ENCODE measurements at regions not wholly inside any gene's neighbourhood (a gene's known extent, or its start where the extent isn't known, plus 50 kb on each side); places are given as distances from the start of the nearest gene placed in this dataset.
"Not testable (repeated sequence)": the region's sequence is repeated elsewhere in the genome, so short reads cannot be mapped to it uniquely, and the experiment has no call there.

DNA sequence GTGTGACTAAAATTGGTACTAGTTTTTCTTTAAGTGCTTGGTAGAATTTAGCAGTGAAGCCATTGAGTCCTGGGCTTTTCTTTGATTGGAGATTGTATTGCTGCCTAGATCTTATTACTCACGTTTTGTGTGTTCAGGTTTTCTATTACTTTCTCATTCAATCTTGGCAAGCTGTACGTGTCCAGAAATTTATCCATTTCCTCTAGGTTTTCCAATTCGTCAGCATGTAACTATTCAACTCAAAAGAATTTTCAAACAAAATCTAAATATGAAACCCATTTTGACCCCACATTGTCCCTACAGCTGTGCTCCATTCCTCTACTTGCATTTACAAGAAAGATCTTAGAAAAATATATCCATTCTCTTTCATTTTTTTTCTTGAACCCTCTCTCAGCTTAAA, 1613.4 kb upstream of the SEL1L start:
- no peak for DNase-seq

DNA sequence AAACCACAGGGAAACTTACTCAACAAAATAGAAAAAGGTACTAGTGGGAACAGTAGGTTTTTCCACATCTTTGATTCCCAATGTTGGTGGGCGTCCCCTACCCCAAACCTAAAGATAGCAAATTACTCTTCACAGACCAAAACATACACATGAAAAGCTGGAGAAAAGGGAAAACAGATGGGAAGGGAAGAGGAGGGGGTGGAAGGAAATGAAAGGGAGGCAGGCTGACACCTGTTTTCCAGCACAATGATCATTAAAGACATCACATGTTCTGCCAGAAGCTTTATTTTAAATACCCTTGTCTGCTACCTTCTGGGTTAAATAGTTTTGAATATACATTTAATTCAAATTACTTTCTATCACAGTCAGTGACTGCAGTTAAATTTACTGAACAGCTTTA, 1617.9 kb upstream of the SEL1L start:
- DNase-seq, result no peak

GRCh38 chr14:83153081-83153480, 1619.4 kb upstream of the SEL1L start:
- no peak for DNase-seq

DNA sequence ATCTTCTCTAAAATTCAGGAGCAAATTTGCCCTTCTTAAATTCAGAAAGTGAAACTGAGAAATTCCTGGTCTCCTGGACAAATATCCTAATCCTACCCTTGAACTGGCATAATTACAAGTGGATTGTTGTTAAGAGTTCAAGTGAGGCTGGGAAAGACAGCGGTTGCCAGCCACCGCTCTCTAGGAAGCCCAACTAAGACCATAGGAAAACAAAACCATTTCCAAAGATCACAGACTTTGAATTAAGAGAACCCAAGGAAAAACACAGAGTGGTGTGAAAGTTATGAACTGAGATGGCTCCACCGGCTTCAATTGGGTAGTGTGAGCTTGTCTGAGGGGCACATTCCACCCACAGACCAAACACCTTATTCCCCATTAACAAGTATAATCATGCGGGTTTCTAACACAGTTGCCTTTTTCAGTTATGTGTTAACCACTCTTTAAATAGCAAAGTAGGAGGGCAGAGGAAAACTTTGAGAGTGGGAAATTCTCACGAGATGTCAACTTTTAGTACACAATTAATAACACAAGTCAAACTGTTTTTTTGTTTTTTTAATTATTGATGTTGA, 1628.8 kb upstream of the SEL1L start:
- no peak for DNase-seq

GRCh38 chr14:83163016-83163415, 1629.4 kb upstream of the SEL1L start:
- no peak for DNase-seq

DNA sequence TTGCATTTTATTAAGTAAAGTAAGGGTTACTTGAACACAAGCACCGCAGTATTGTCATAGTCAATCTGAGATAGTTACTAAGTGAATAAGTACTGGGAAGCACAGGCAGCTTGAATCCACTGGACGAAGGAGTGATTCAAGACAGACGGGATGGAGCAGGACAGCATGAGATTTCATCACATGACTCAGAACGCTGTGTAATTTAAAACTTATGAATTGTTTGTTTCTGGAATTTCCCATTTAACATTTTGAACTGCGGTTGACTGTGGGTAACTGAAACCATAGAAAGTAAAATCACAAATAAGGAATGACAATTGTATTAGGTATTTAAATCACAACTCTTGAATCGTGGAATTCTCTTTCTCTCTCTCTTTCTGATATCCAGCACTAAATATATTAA, 1630.4 kb upstream of the SEL1L start:
- DNase-seq, result no peak

DNA sequence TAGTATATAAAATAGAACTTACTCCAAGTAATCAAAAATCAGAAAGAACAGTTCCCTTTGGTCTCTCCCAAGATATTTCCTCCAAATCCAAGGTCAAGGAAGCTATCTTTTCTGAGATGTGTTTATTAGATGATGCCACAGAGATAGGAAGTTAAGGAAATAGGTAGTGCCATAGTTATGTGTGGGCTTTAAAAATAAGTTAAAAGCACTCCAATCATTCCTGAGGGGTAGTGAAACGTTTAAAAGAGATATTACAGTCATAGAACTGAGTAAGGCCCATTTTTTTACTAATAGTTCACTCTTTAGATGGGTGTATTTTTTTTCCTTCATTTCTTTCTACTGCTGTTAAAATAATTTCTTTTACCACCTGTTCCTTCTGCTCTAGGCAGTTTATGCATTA, 1630.9 kb upstream of the SEL1L start:
- no peak for DNase-seq

- DNase-seq, result no peak
These were observed 1636.5 kb upstream of the SEL1L start for GRCh38 chr14:83170165-83170564.

- DNase-seq, result no peak
These were observed 1638.1 kb upstream of the SEL1L start for GRCh38 chr14:83171761-83172160.

DNA sequence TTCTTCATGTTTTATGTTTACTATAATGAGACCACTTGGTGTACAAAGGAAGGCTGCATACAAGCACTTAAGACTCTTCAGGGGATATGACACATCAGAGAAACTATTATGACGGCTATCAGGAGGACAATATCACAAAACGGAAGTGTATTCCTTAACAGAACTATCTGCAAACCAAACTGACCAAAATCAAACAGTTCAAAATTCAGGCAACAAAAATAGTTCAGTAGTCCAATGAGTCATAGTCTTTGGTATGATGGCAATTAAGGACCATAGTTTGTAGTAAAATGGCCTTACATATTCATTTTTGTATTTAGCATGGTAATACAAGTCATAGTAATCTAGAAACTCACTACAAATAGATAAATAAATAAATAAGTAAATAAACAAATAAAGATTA, 1638.7 kb upstream of the SEL1L start:
- DNase-seq, result no peak

DNA sequence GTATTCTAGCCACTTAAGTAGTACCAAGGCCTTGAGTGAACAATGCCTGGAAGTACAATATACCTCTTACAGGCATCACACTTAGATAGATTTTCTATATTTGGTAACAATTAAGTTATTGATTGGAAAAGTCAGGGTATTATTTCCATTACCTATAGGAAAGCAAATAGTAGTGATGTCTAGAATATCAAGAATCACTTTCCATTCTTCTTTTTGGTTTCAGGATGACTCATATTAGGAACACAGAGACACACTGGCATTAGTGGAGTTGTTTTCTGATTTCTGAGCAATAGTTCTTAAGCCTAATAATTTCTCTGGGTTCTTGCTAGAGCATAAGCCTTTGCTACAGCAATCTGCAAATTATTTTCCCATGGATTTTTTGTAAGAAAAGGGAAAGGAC, 1640.0 kb upstream of the SEL1L start:
- no peak for DNase-seq

DNA sequence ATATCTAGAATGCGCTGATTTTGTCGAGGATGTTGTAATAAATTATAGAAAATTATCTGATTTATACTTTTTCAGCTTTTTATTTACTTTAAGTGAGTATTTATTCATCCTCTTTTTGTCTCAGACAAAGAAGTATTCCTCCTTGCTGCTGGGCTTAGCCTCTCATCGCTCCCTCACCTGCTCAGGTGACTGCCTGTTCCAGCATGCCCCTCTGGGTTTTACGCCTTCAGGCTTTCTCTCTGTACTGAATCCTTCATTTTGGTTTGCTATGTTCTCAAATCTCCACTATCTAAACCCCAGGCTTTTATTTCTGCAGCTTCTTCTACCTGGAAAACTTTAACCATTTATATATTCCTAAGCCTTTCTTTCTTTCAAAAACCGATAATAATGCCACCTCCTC, 1650.9 kb upstream of the SEL1L start:
- no peak for DNase-seq

DNA sequence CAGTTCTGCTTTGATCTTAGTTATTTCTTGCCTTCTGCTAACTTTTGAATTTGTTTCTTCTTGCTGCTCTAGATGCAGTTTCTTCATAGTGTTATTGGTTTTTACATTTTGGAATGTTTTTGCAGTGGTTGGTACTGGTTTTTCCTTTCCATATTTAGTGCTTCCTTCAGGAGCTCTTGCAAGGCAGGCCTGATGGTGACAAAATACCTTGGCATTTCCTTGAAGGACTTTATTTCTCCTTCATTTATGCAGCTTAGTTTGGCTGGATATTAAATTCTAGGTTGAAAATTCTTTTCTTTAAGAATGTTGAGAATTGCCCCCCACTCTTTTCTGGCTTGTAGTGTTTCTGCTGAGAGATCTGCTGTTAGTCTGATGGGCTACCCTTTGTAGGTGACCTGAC, 1654.7 kb upstream of the SEL1L start:
- not testable (repeated sequence) for DNase-seq

DNA sequence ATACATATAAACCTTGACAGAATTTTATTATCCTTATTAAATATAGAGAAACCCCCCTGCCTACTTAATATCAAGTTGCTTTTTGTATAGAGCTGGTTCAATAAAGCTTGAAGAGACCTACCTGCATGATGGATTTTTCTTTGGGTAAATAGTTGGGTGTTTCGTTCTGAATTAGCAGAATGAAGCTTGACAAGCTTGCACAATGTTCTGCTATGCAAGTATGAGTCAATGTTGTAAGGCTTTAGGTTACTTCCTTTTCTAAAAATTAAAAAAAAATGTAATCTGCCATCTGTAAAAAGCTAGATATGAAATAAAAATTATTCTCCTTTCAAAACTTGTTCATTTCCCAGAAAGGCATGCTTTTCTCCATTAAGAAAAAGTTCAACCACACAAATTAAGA, 1662.6 kb upstream of the SEL1L start:
- DNase-seq, result no peak

DNA sequence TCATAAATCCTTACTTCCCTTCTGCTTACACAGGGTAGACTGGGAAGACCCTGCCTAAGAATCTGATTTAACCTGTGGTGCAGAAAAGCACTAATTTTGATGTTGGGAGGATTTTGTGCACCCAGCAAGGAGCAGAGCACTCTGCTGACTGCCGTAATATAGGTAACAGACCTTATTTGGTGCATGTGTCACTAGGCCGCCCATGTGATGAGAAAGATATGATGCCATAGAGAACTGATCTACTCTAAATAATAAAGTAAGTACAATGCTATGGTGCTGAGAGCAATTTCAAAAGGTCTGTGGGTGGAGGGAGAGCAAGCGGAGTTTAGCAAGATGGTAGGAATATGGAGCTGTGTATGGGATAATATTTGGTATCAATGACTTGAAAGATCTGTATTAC, 1663.6 kb upstream of the SEL1L start:
- DNase-seq, result no peak

DNA sequence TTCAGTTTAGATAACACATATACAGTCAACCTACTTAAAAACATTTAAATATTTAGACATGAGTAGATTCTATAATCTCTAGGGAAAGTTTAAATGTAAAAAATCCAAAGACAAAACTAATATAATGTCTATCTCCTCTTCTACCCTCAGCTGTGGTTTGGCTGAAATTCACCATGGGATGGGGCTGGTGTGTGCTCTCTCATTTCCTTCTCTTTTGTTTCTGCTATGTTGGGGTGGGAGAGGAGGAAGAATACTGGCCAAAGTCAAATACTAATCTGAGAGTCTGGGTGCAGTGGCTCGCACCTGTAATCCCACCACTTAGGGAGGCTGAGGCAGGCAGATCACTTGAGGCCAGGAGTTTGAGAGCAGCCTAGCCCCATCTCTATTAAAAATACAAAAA, 1673.9 kb upstream of the SEL1L start:
- DNase-seq, result no peak

DNA sequence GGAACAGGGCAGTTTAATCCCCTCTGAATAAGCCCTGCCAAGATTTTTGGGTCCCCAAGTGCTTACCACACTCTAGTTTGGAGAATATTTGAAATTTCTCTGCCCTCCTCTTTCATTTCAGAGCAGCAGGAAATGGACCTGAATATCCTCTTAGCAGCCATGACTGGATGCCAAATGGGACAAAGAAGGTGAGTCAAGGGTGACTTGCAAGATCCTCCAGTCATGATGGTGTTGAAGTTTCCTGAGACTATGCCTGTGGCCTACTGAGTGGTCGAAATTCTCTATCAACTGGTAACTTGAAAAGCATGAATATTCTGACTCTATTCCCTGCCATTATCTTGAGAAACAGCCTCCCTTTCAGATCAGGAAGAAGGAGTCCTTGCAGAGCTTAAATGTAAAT, 1674.7 kb upstream of the SEL1L start:
- no peak for DNase-seq

DNA sequence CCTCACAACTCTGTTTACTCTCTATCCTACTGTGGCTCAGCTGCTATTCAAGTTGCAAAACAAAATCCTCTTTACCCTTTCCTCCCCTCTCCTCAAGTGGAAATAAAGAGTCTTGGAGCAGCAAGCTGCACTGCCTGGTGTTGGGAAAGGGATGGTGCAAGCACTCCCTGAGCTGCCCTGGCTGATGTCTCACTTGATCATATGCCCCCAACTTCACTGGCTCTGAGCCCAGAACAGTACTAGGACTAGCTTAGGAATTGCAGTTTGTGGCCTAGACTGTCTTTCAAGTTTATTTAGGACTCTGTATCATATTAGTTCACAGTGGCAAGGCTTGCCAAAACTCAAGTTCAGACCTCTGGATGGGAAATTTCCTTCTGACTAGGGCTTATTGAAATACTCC, 1683.8 kb upstream of the SEL1L start:
- no peak for DNase-seq

GRCh38 chr14:83247924-83248639, 1714.4 kb upstream of the SEL1L start:
- no peak for DNase-seq

- DNase-seq, result no peak
These were observed 1717.7 kb upstream of the SEL1L start for GRCh38 chr14:83251402-83251801.

- DNase-seq, result no peak
These were observed 1720.2 kb upstream of the SEL1L start for GRCh38 chr14:83253870-83254269.

DNA sequence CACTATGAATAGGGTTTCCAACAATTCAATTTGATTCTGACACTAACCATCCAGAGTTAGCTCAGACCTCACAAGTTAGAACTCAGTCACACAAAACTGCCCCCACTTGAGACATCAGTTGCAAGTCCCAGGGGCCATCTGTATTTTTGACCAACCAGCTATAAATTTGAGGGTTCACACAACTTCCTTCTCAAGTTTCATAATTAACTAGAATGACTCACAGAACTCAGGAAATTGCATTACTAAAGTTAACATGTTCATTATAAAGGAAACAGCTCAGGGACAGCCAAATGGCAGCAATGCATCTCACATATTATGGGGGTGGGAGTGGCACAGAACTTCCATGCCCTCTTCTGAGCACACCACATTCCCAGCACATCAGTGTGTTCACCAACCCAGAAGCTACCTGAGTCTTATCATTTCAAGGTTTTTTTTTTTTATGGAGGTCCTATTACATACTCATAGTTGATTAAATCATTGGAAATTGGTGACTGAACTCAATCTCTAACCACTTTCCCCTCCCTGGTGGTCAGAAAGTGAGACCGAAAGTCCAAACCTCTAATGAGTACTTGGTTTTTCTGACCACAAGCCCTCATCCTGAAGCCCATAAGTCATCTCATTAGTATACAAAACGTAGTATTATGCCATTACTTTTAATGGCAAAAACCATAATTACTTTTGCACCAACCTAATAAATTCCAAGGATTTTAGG, 1721.5 kb upstream of the SEL1L start:
- DNase-seq, result no peak

- DNase-seq, result no peak
These were observed 1722.1 kb upstream of the SEL1L start for GRCh38 chr14:83255727-83256090.

Data from right forelimb (tissue), 1 donor.